ENCODE measurements at regions not wholly inside any gene's neighbourhood (a gene's known extent, or its start where the extent isn't known, plus 50 kb on each side); places are given as distances from the start of the nearest gene placed in this dataset.

- Histone ChIP-seq H3K9me3 (ENCODE audit: control extremely low read depth in 1 of 5, control insufficient read depth in 4 of 5, insufficient read depth in 2 of 5, low read depth in 1 of 5, low read length in 4 of 5) (no peaks in the 10 kb centered on the region), H3K36me3 (ENCODE audit: control insufficient read depth in 4 of 4, insufficient read depth in 4 of 4, low read length in 3 of 4) (no peaks in the 10 kb centered on the region), H3K27ac (ENCODE audit: insufficient read depth in 1 of 2, low read depth in 1 of 2, low read length in 2 of 2, poor library complexity in 1 of 2, severe bottlenecking in 2 of 2) (no peak overlapping the region), H3K4me3 (ENCODE audit: control insufficient read depth in 1 of 7, extremely low read depth in 1 of 7, insufficient read depth in 4 of 7, low read depth in 2 of 7, low read length in 6 of 7) (no peak overlapping the region), H3K27me3 (replicated peaks in 2 of 5; ENCODE audit: control insufficient read depth in 4 of 5, insufficient read depth in 5 of 5, low read length in 4 of 5) (no peaks in the 10 kb centered on the region), H3K4me1 (ENCODE audit: control extremely low read depth in 1 of 4, control insufficient read depth in 4 of 4, insufficient read depth in 4 of 4, low read length in 3 of 4) (peaks cover 2 to 18% (median 9%) of the 10 kb centered on the region in 4 experiments)
- POLR2A ChIA-PET = no interaction called here
- no peak for DNase-seq
- CTCF ChIA-PET = interaction anchor here (0.8 to 1.3 kb wide), 6 partner anchors 8 to 34 kb away, joined by 3 to 5 read pairs (median 4); no protein-coding TSS in a partner anchor
- 63% methylated on average over 1 of the region's 1 CpG for WGBS (ENCODE audit: insufficient coverage)
Measured at GRCh38 chr2:64820901-64821300, 167.2 kb upstream of the SERTAD2 start.

- ChIA-PET POLR2A (no interaction called here), CTCF (interaction anchor here (0.9 to 1.1 kb wide), 3 partner anchors 8 to 237 kb away, joined by 3 to 7 read pairs (median 3); no protein-coding TSS in a partner anchor)
- DNase-seq = no peak
- H3K4me1 ChIP-seq (ENCODE audit: control extremely low read depth in 1 of 4, control insufficient read depth in 4 of 4, insufficient read depth in 4 of 4, low read length in 3 of 4) = peaks cover 2 to 14% (median 8%) of the 10 kb centered on the region in 4 experiments
- H3K9me3 ChIP-seq (ENCODE audit: control extremely low read depth in 1 of 5, control insufficient read depth in 4 of 5, insufficient read depth in 2 of 5, low read depth in 1 of 5, low read length in 4 of 5) = no peaks in the 10 kb centered on the region
- WGBS (ENCODE audit: insufficient coverage) = 77% methylated on average over 5 of the region's 5 CpGs
- no peak overlapping the region for H3K4me3 ChIP-seq (ENCODE audit: control insufficient read depth in 1 of 7, extremely low read depth in 1 of 7, insufficient read depth in 4 of 7, low read depth in 2 of 7, low read length in 6 of 7)
- H3K27me3 ChIP-seq (replicated peaks in 2 of 5; ENCODE audit: control insufficient read depth in 4 of 5, insufficient read depth in 5 of 5, low read length in 4 of 5) = no peaks in the 10 kb centered on the region
- H3K36me3 ChIP-seq (ENCODE audit: control insufficient read depth in 4 of 4, insufficient read depth in 4 of 4, low read length in 3 of 4) = no peaks in the 10 kb centered on the region
- no peak overlapping the region for H3K27ac ChIP-seq (ENCODE audit: insufficient read depth in 1 of 2, low read depth in 1 of 2, low read length in 2 of 2, poor library complexity in 1 of 2, severe bottlenecking in 2 of 2)
Measured at GRCh38 chr2:64823794-64824193, 165.4 kb upstream of the SLC1A4 start.

GRCh38 chr2:64825831-64826491 is 163.2 kb upstream of the SLC1A4 start:
- Histone ChIP-seq H3K27me3 (replicated peaks in 2 of 5; ENCODE audit: control insufficient read depth in 4 of 5, insufficient read depth in 5 of 5, low read length in 4 of 5) (no peaks in the 10 kb centered on the region), H3K27ac (ENCODE audit: insufficient read depth in 1 of 2, low read depth in 1 of 2, low read length in 2 of 2, poor library complexity in 1 of 2, severe bottlenecking in 2 of 2) (no peak overlapping the region), H3K4me1 (ENCODE audit: control extremely low read depth in 1 of 4, control insufficient read depth in 4 of 4, insufficient read depth in 4 of 4, low read length in 3 of 4) (peaks cover 0 to 5% (median under 1%) of the 10 kb centered on the region in 4 experiments), H3K36me3 (ENCODE audit: control insufficient read depth in 4 of 4, insufficient read depth in 4 of 4, low read length in 3 of 4) (no peaks in the 10 kb centered on the region), H3K4me3 (ENCODE audit: control insufficient read depth in 1 of 7, extremely low read depth in 1 of 7, insufficient read depth in 4 of 7, low read depth in 2 of 7, low read length in 6 of 7) (no peak overlapping the region), H3K9me3 (ENCODE audit: control extremely low read depth in 1 of 5, control insufficient read depth in 4 of 5, insufficient read depth in 2 of 5, low read depth in 1 of 5, low read length in 4 of 5) (no peaks in the 10 kb centered on the region)
- POLR2A ChIA-PET = interaction anchor here (0.6 kb wide), 1 partner anchor 90 kb away, joined by 4 read pairs; no protein-coding TSS in a partner anchor
- no peak for DNase-seq
- WGBS (ENCODE audit: insufficient coverage) = 83% methylated on average over 2 of the region's 4 CpGs
- CTCF ChIA-PET = interaction anchor here (1.4 kb wide), 1 partner anchor 16 kb away, joined by 4 read pairs; no protein-coding TSS in a partner anchor

GRCh38 chr2:64826703-64827102 is 162.5 kb upstream of the SLC1A4 start:
- no peak for DNase-seq
- peaks cover 0 to 12% (median 3%) of the 10 kb centered on the region in 4 experiments for H3K4me1 ChIP-seq (ENCODE audit: control extremely low read depth in 1 of 4, control insufficient read depth in 4 of 4, insufficient read depth in 4 of 4, low read length in 3 of 4)
- 83% methylated on average over 1 of the region's 2 CpGs for WGBS (ENCODE audit: insufficient coverage)
- no peaks in the 10 kb centered on the region for H3K9me3 ChIP-seq (ENCODE audit: control extremely low read depth in 1 of 5, control insufficient read depth in 4 of 5, insufficient read depth in 2 of 5, low read depth in 1 of 5, low read length in 4 of 5)
- ChIA-PET CTCF (interaction anchor here (1.4 kb wide), 1 partner anchor 15 kb away, joined by 4 read pairs; no protein-coding TSS in a partner anchor), POLR2A (no interaction called here)
- no peaks in the 10 kb centered on the region for H3K27me3 ChIP-seq (replicated peaks in 2 of 5; ENCODE audit: control insufficient read depth in 4 of 5, insufficient read depth in 5 of 5, low read length in 4 of 5)
- no peaks in the 10 kb centered on the region for H3K36me3 ChIP-seq (ENCODE audit: control insufficient read depth in 4 of 4, insufficient read depth in 4 of 4, low read length in 3 of 4)
- no peak overlapping the region for H3K27ac ChIP-seq (ENCODE audit: insufficient read depth in 1 of 2, low read depth in 1 of 2, low read length in 2 of 2, poor library complexity in 1 of 2, severe bottlenecking in 2 of 2)
- H3K4me3 ChIP-seq (ENCODE audit: control insufficient read depth in 1 of 7, extremely low read depth in 1 of 7, insufficient read depth in 4 of 7, low read depth in 2 of 7, low read length in 6 of 7) = no peak overlapping the region

- CTCF ChIA-PET = interaction anchor here (0.6 to 1.5 kb wide), 5 partner anchors 8 to 385 kb away, joined by 3 to 5 read pairs (median 3); no protein-coding TSS in a partner anchor
Measured at GRCh38 chr2:64828261-64828660, 160.9 kb upstream of the SLC1A4 start.

GRCh38 chr2:64829525-64829924 is 159.7 kb upstream of the SLC1A4 start:
- Histone ChIP-seq H3K9me3 (ENCODE audit: control extremely low read depth in 1 of 5, control insufficient read depth in 4 of 5, insufficient read depth in 2 of 5, low read depth in 1 of 5, low read length in 4 of 5) (no peaks in the 10 kb centered on the region), H3K4me1 (ENCODE audit: control extremely low read depth in 1 of 4, control insufficient read depth in 4 of 4, insufficient read depth in 4 of 4, low read length in 3 of 4) (peaks cover 0 to 13% (median 3%) of the 10 kb centered on the region in 4 experiments), H3K36me3 (ENCODE audit: control insufficient read depth in 4 of 4, insufficient read depth in 4 of 4, low read length in 3 of 4) (no peaks in the 10 kb centered on the region), H3K27ac (ENCODE audit: insufficient read depth in 1 of 2, low read depth in 1 of 2, low read length in 2 of 2, poor library complexity in 1 of 2, severe bottlenecking in 2 of 2) (no peak overlapping the region), H3K4me3 (ENCODE audit: control insufficient read depth in 1 of 7, extremely low read depth in 1 of 7, insufficient read depth in 4 of 7, low read depth in 2 of 7, low read length in 6 of 7) (no peak overlapping the region), H3K27me3 (replicated peaks in 2 of 5; ENCODE audit: control insufficient read depth in 4 of 5, insufficient read depth in 5 of 5, low read length in 4 of 5) (no peaks in the 10 kb centered on the region)
- DNase-seq = no peak
- ChIA-PET POLR2A (no interaction called here), CTCF (interaction anchor here (1.2 to 1.8 kb wide), 3 partner anchors 32 to 43 kb away, joined by 3 to 4 read pairs (median 4); no protein-coding TSS in a partner anchor)
- 97% methylated on average over 4 of the region's 6 CpGs for WGBS (ENCODE audit: insufficient coverage)

More at GRCh38 chr2:64828261-64828660, 160.9 kb upstream of the SLC1A4 start:
- Histone ChIP-seq H3K4me3 (ENCODE audit: control insufficient read depth in 1 of 7, extremely low read depth in 1 of 7, insufficient read depth in 4 of 7, low read depth in 2 of 7, low read length in 6 of 7) (no peak overlapping the region), H3K27me3 (replicated peaks in 2 of 5; ENCODE audit: control insufficient read depth in 4 of 5, insufficient read depth in 5 of 5, low read length in 4 of 5) (no peaks in the 10 kb centered on the region), H3K4me1 (ENCODE audit: control extremely low read depth in 1 of 4, control insufficient read depth in 4 of 4, insufficient read depth in 4 of 4, low read length in 3 of 4) (peaks cover 0 to 13% (median 3%) of the 10 kb centered on the region in 4 experiments), H3K9me3 (ENCODE audit: control extremely low read depth in 1 of 5, control insufficient read depth in 4 of 5, insufficient read depth in 2 of 5, low read depth in 1 of 5, low read length in 4 of 5) (no peaks in the 10 kb centered on the region), H3K36me3 (ENCODE audit: control insufficient read depth in 4 of 4, insufficient read depth in 4 of 4, low read length in 3 of 4) (no peaks in the 10 kb centered on the region), H3K27ac (ENCODE audit: insufficient read depth in 1 of 2, low read depth in 1 of 2, low read length in 2 of 2, poor library complexity in 1 of 2, severe bottlenecking in 2 of 2) (no peak overlapping the region)
- no peak for DNase-seq
- POLR2A ChIA-PET = no interaction called here
- 100% methylated on average over 1 of the region's 1 CpG for WGBS (ENCODE audit: insufficient coverage)
